Activated T-helper 17 cell treated with anti-CD3 and anti-CD28 coated beads, Interleukin-2, amount 50 U/mL, for 72 hours (primary cell): ENCODE measurements at regions not wholly inside any gene's neighbourhood (a gene's known extent, or its start where the extent isn't known, plus 50 kb on each side); places are given as distances from the start of the nearest gene placed in this dataset.
"Not testable (repeated sequence)": the region's sequence is repeated elsewhere in the genome, so short reads cannot be mapped to it uniquely, and the experiment has no call there.

ENCODE experiments used
- ATAC-seq: fragments of 150-1000 bp; cut with Tn5 transposase; replicated peaks from 2 replicates; pipeline ENCODE4 v1.10.0; 2021; ENCODE audit warnings: mild to moderate bottlenecking, moderate library complexity
- H3K27ac Mint-ChIP-seq: one replicate; pipeline ENCODE4 v1.8.0; 2022; ENCODE audit warnings: mixed read lengths
- H3K27me3 Mint-ChIP-seq: one replicate; pipeline ENCODE4 v1.8.0; 2022; ENCODE audit warnings: mixed read lengths
- H3K36me3 Mint-ChIP-seq: one replicate; pipeline ENCODE4 v1.8.0; 2022; ENCODE audit warnings: low read depth, mild to moderate bottlenecking, mixed read lengths
- H3K4me1 Mint-ChIP-seq: one replicate; pipeline ENCODE4 v1.8.0; 2022; ENCODE audit warnings: mixed read lengths
- H3K4me3 Mint-ChIP-seq: one replicate; pipeline ENCODE4 v1.8.0; 2022; ENCODE audit warnings: mild to moderate bottlenecking, mixed read lengths
- H3K9me3 Mint-ChIP-seq: one replicate; pipeline ENCODE4 v1.8.0; 2022; ENCODE audit warnings: mixed read lengths

GRCh38 chr5:136836093-136836492 is 470.7 kb upstream of the TRPC7 start:
- no peaks in the 10 kb centered on the region for H3K36me3 Mint-ChIP-seq

GRCh38 chr5:136820848-136821247 is 455.5 kb upstream of the TRPC7 start:
- H3K27ac Mint-ChIP-seq: no peak overlapping the region
- no peak overlapping the region for H3K4me3 Mint-ChIP-seq
- H3K9me3 Mint-ChIP-seq: peaks cover 1% of the 10 kb centered on the region
- no peaks in the 10 kb centered on the region for H3K36me3 Mint-ChIP-seq
- no peaks in the 10 kb centered on the region for H3K4me1 Mint-ChIP-seq
- ATAC-seq: no peak
- no peaks in the 10 kb centered on the region for H3K27me3 Mint-ChIP-seq

More at GRCh38 chr5:136836093-136836492, 470.7 kb upstream of the TRPC7 start:
- ATAC-seq: no peak
- Mint-ChIP-seq H3K9me3 (no peaks in the 10 kb centered on the region), H3K4me3 (no peak overlapping the region), H3K27ac (no peak overlapping the region), H3K4me1 (no peaks in the 10 kb centered on the region), H3K27me3 (no peaks in the 10 kb centered on the region)

- ATAC-seq: no peak
- no peaks in the 10 kb centered on the region for H3K36me3 Mint-ChIP-seq
- H3K9me3 Mint-ChIP-seq: no peaks in the 10 kb centered on the region
- no peak overlapping the region for H3K27ac Mint-ChIP-seq
- H3K4me3 Mint-ChIP-seq: no peak overlapping the region
- H3K27me3 Mint-ChIP-seq: no peaks in the 10 kb centered on the region
- no peaks in the 10 kb centered on the region for H3K4me1 Mint-ChIP-seq
Measured at GRCh38 chr5:136819526-136820302, 454.4 kb upstream of the TRPC7 start.

- H3K9me3 Mint-ChIP-seq: no peaks in the 10 kb centered on the region
- H3K36me3 Mint-ChIP-seq: no peaks in the 10 kb centered on the region
- ATAC-seq: no peak
- H3K27ac Mint-ChIP-seq: no peak overlapping the region
- H3K4me3 Mint-ChIP-seq: no peak overlapping the region
- H3K4me1 Mint-ChIP-seq: no peaks in the 10 kb centered on the region
- H3K27me3 Mint-ChIP-seq: no peaks in the 10 kb centered on the region
Measured at GRCh38 chr5:136816327-136816726, 451.0 kb upstream of the TRPC7 start.

DNA sequence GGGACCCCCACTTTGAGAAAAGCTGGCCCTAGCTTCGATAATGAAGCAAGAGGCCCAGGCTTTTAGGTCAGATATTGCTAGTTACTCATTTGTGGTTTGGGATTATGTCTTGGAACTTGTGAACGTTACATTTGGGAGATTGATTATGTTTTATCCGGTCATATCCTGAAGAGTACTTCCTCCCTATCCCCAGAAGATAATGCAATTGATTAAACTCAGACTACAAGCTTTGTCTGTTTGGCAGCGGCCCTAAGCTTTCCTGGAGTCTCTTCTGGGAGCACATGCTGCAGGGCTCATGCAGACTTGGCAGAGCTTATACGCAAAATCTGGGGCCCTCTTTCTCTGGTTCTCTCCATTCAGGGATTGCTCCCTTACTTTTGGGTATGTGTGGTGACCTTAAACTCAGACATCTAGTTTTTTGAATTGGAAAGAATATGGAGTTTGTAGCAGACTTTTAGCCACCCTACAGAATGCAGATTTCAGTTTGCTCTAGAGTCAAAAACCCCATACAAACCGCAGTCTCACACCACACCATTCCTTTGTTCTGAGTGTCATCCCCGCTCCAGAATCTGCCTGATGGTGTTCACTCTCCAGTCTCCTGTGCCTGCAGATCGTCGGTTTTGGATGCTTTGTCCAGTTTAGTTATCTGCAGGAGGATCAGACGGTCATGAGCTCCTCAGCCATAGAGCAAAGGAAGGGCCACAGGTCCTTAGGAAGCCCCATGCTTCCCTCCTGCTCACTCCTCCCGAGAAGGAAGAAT is 449.5 kb upstream of the TRPC7 start:
- no peaks in the 10 kb centered on the region for H3K36me3 Mint-ChIP-seq
- H3K4me1 Mint-ChIP-seq: no peaks in the 10 kb centered on the region
- H3K9me3 Mint-ChIP-seq: no peaks in the 10 kb centered on the region
- H3K4me3 Mint-ChIP-seq: no peak overlapping the region
- no peak for ATAC-seq
- no peak overlapping the region for H3K27ac Mint-ChIP-seq
- no peaks in the 10 kb centered on the region for H3K27me3 Mint-ChIP-seq

GRCh38 chr5:136812270-136812669 is 446.9 kb upstream of the TRPC7 start:
- H3K4me1 Mint-ChIP-seq, H3K27ac Mint-ChIP-seq, ATAC-seq, H3K4me3 Mint-ChIP-seq, H3K9me3 Mint-ChIP-seq, H3K27me3 Mint-ChIP-seq, H3K36me3 Mint-ChIP-seq: not testable (repeated sequence)

- H3K4me1 Mint-ChIP-seq: no peaks in the 10 kb centered on the region
- H3K9me3 Mint-ChIP-seq: no peaks in the 10 kb centered on the region
- H3K36me3 Mint-ChIP-seq: no peaks in the 10 kb centered on the region
- no peak overlapping the region for H3K27ac Mint-ChIP-seq
- no peak overlapping the region for H3K4me3 Mint-ChIP-seq
- no peak for ATAC-seq
- H3K27me3 Mint-ChIP-seq: no peaks in the 10 kb centered on the region
Measured at GRCh38 chr5:136811551-136811950, 446.2 kb upstream of the TRPC7 start.

- Mint-ChIP-seq H3K27ac (no peak overlapping the region), H3K4me1 (no peaks in the 10 kb centered on the region), H3K36me3 (no peaks in the 10 kb centered on the region), H3K9me3 (no peaks in the 10 kb centered on the region), H3K27me3 (no peaks in the 10 kb centered on the region), H3K4me3 (no peak overlapping the region)
- no peak for ATAC-seq
Measured at GRCh38 chr5:136811086-136811485, 445.7 kb upstream of the TRPC7 start.

DNA sequence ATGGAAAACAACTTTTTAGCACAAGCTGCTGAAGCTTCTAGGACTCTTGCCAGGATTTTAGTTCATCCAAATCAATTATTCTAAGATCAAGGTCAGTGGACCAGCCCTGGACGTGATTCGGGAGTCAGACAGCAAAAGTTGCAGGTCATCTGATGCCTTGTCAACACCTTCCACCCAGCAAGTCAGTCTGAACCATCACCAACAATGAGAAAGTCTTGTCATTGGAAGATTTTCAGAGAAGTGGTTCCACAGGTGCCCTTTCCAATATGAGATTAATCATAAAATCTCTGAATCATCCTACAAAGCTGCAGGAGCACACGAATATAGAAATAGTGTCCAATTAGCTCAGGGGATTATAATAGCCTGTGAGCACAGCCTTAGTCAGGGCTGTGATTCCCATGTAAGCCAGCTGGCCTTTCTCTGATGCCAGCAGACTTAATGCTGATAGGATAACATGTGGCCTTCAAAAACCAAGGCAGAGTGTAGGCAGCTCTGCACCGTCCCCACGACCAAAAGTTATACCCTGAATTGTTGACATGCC is 445.0 kb upstream of the TRPC7 start:
- Mint-ChIP-seq H3K27me3 (no peaks in the 10 kb centered on the region), H3K4me3 (no peak overlapping the region), H3K9me3 (no peaks in the 10 kb centered on the region), H3K36me3 (no peaks in the 10 kb centered on the region), H3K4me1 (no peaks in the 10 kb centered on the region), H3K27ac (no peak overlapping the region)
- no peak for ATAC-seq

DNA sequence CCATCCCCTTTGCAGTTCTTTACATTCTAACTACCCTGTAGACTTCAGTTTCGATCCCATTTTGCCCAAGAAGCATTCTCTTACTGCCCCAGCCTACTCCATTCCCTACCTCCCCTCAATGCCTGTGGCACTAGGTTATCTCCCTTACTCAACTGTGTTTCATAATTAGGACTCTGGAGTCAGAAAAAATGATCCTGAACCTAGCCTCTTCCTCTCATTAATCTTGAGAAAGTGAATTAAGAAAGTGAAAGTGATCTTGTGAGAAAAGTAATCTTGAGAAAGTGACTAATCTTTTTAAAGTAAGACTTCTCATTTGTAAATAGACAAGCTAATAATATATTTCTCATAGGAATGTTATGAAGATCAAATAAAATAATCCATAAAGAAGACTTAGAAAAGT is 444.0 kb upstream of the TRPC7 start:
- Mint-ChIP-seq H3K27me3 (no peaks in the 10 kb centered on the region), H3K27ac (no peak overlapping the region), H3K4me3 (no peak overlapping the region), H3K4me1 (no peaks in the 10 kb centered on the region), H3K36me3 (no peaks in the 10 kb centered on the region), H3K9me3 (no peaks in the 10 kb centered on the region)
- ATAC-seq: no peak

DNA sequence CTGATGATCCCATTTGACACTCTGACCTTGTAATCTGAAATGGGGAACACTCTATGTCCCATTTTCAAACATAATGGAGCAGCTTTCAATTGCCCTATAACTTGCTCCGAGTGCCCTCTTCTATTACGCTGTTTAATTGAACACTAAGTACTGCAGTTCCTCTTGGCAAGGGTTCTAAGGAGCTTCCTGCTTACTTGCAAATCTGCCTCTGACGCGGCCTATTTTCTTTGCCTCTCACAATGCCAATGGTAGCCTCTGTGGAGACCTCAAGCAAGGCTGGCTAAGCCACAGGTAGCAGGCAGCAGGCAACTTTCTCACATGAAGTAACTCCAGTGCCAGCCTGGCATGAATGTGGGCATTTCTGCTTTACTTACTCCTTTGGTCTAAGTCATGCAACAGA is 443.4 kb upstream of the TRPC7 start:
- Mint-ChIP-seq H3K27me3 (no peaks in the 10 kb centered on the region), H3K4me3 (no peak overlapping the region), H3K9me3 (no peaks in the 10 kb centered on the region), H3K4me1 (no peaks in the 10 kb centered on the region), H3K36me3 (no peaks in the 10 kb centered on the region), H3K27ac (no peak overlapping the region)
- no peak for ATAC-seq

DNA sequence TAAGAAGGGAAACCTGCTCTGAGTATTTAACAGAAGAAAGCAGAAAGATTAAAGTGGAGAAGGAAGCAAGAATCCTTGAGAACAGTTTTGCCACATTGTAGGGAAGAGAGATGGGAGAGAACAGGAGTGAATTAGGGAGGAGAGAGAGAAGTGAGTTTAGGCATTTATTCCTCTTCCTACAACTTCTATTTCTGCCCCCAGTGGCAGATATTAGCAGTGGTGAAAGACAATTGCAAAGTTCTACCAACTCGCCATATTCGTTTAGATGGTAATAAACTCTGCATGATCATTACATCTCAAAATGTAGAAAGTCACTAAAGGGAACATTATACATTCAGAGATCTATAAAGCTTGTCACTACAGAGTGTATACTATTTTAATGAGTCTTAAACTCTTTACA is 440.1 kb upstream of the TRPC7 start:
- no peaks in the 10 kb centered on the region for H3K9me3 Mint-ChIP-seq
- H3K27ac Mint-ChIP-seq: no peak overlapping the region
- no peak for ATAC-seq
- H3K27me3 Mint-ChIP-seq: no peaks in the 10 kb centered on the region
- H3K4me1 Mint-ChIP-seq: no peaks in the 10 kb centered on the region
- no peaks in the 10 kb centered on the region for H3K36me3 Mint-ChIP-seq
- no peak overlapping the region for H3K4me3 Mint-ChIP-seq

GRCh38 chr5:136802383-136802782 is 437.0 kb upstream of the TRPC7 start:
- H3K27me3 Mint-ChIP-seq: no peaks in the 10 kb centered on the region
- peaks cover 3% of the 10 kb centered on the region for H3K9me3 Mint-ChIP-seq
- no peak overlapping the region for H3K4me3 Mint-ChIP-seq
- no peak for ATAC-seq
- no peak overlapping the region for H3K27ac Mint-ChIP-seq
- H3K4me1 Mint-ChIP-seq: no peaks in the 10 kb centered on the region
- H3K36me3 Mint-ChIP-seq: no peaks in the 10 kb centered on the region

GRCh38 chr5:136799806-136800372 is 434.5 kb upstream of the TRPC7 start:
- no peaks in the 10 kb centered on the region for H3K27me3 Mint-ChIP-seq
- no peaks in the 10 kb centered on the region for H3K36me3 Mint-ChIP-seq
- H3K4me3 Mint-ChIP-seq: no peak overlapping the region
- no peak overlapping the region for H3K27ac Mint-ChIP-seq
- ATAC-seq: no peak
- H3K9me3 Mint-ChIP-seq: peaks cover 4% of the 10 kb centered on the region
- no peaks in the 10 kb centered on the region for H3K4me1 Mint-ChIP-seq

GRCh38 chr5:136793300-136793699 is 428.0 kb upstream of the TRPC7 start:
- no peak overlapping the region for H3K4me3 Mint-ChIP-seq
- peaks cover 9% of the 10 kb centered on the region for H3K9me3 Mint-ChIP-seq
- H3K4me1 Mint-ChIP-seq: no peaks in the 10 kb centered on the region
- no peaks in the 10 kb centered on the region for H3K36me3 Mint-ChIP-seq
- no peak overlapping the region for H3K27ac Mint-ChIP-seq
- no peak for ATAC-seq
- H3K27me3 Mint-ChIP-seq: no peaks in the 10 kb centered on the region
